GM12878 (cell line): ENCODE measurements at regions not wholly inside any gene's neighbourhood (a gene's known extent, or its start where the extent isn't known, plus 50 kb on each side); places are given as distances from the start of the nearest gene placed in this dataset.
"Not testable (repeated sequence)": the region's sequence is repeated elsewhere in the genome, so short reads cannot be mapped to it uniquely, and the experiment has no call there.

Experiments
- ATAC-seq: fragments of 200-7000 bp; cut with Tn5 transposase; 3 replicates; pipeline ENCODE4 v1.9.1; 2020; ENCODE audit warnings: mild to moderate bottlenecking, moderate library complexity
- BruUV-seq: library from RNA; stranded (reverse); fragments of 400-500 nt; replicated peaks from 2 replicates; lab custom pipeline; 2021; lab: Mats Ljungman, UMichigan
- CTCF ChIA-PET: fragments of 300-600 bp; sonication (Branson Sonifier 250); formaldehyde crosslinking; extraction: SDS; loops from one replicate; lab custom pipeline; 2021; ENCODE audit warnings: inconsistent platforms; lab: Yijun Ruan, JAX
- POLR2A ChIA-PET: fragments of 350-600 bp; formaldehyde crosslinking; extraction: SDS; loops from one replicate; lab custom pipeline; 2021; ENCODE audit warnings: inconsistent platforms; lab: Charles Lee
- RAD21 ChIA-PET: fragments of 300-600 bp; sonication (Branson Sonifier 250); formaldehyde crosslinking; loops from one replicate; lab custom pipeline; 2023; ENCODE audit warnings: antibody characterized with exemption; ENCODE audit not compliant: unreplicated experiment; lab: Charles Lee
- SMC1A ChIA-PET: fragments of 300-600 bp; sonication (Branson Sonifier 250); formaldehyde crosslinking; loops from one replicate; lab custom pipeline; 2023; ENCODE audit not compliant: unreplicated experiment, uncharacterized antibody; lab: Charles Lee
- DNase-seq: peaks from one replicate; pipeline ENCODE4 v3.0.0-alpha.2; 2011; ENCODE audit warnings: low read depth, low spot score
- FAIRE-seq: peaks from 3 replicates; lab custom pipeline; 2011; peaks lifted over from hg19 to GRCh38; lab: Jason Lieb, UNC
- H2AFZ ChIP-seq: 2 replicates; pipeline ENCODE4 v1.6.0; 2011; ENCODE audit warnings: low read depth, low read length, control low read depth; ENCODE audit not compliant: control insufficient read depth
- H3K27ac ChIP-seq: 2 replicates; pipeline ENCODE4 v1.5.1; 2011; ENCODE audit warnings: control low read depth; ENCODE audit not compliant: control insufficient read depth, insufficient read depth
- H3K27me3 ChIP-seq, 2 experiments: replicated peaks in 1 of 2; 2 replicates each; pipeline versions ENCODE4 v1.6.0 to v1.6.1; 2011; ENCODE audit warnings: low read length in 1 of 2; ENCODE audit not compliant: control insufficient read depth in 2 of 2, insufficient read depth in 2 of 2
- H3K36me3 ChIP-seq, 2 experiments: 2 replicates each; pipeline ENCODE4 v1.5.1; 2011; ENCODE audit warnings: low read length in 1 of 2; ENCODE audit not compliant: control insufficient read depth in 2 of 2, insufficient read depth in 2 of 2
- H3K4me1 ChIP-seq: 2 replicates; pipeline ENCODE4 v1.6.1; 2011; ENCODE audit warnings: mild to moderate bottlenecking, low read length, moderate library complexity, mixed read lengths; ENCODE audit not compliant: control insufficient read depth, insufficient read depth
- H3K4me2 ChIP-seq: 2 replicates; pipeline ENCODE4 v1.6.0; 2011; ENCODE audit warnings: control low read depth; ENCODE audit not compliant: control insufficient read depth, insufficient read depth
- H3K4me3 ChIP-seq: fragments of 200-600 bp; sonication (generic); 2 replicates; pipeline ENCODE4 v1.5.1; 2016
- H3K79me2 ChIP-seq: 2 replicates; pipeline ENCODE4 v1.6.0; 2011; ENCODE audit warnings: low read length; ENCODE audit not compliant: control insufficient read depth, insufficient read depth
- H3K9ac ChIP-seq: 2 replicates; pipeline ENCODE4 v1.8.0; 2011; ENCODE audit warnings: low read length, control low read depth, mixed read lengths; ENCODE audit not compliant: control insufficient read depth, insufficient read depth
- H3K9me3 ChIP-seq: replicated peaks from 3 replicates; pipeline ENCODE4 v1.5.1; 2011; ENCODE audit warnings: mild to moderate bottlenecking, low read length; ENCODE audit not compliant: control insufficient read depth, insufficient read depth
- H4K20me1 ChIP-seq: 2 replicates; pipeline ENCODE4 v1.6.0; 2011; ENCODE audit not compliant: control insufficient read depth, insufficient read depth
- WGBS: methylation state at CpG from one replicate; pipeline ENCODE4 v1.1.6; 2016; ENCODE audit warnings: low lambda C conversion rate; ENCODE audit not compliant: insufficient replicate concordance, insufficient coverage; ENCODE audit errors: missing lambda C conversion rate; 5-methylcytosine and 5-hydroxymethylcytosine counted together
- in situ Hi-C: fragments of 300-500 bp; cut with MboI; formaldehyde crosslinking; loops from 9 replicates; pipeline ENCODE4 v1.14.3; 2018; ENCODE audit warnings: mixed read lengths
- intact Hi-C: fragments of 100-400 bp; cut with micrococcal nuclease; formaldehyde crosslinking; loops from one replicate; pipeline ENCODE4 v1.14.2; 2022; ENCODE audit not compliant: unreplicated experiment

- POLR2A ChIA-PET, result not testable (repeated sequence)
Observed at GRCh38 chr4:67319607-67320006, 225.7 kb downstream of the CENPC start.

GRCh38 chr4:67300497-67301185 is 244.7 kb downstream of the CENPC start:
- intact Hi-C loops, RAD21 ChIA-PET, H3K9me3 ChIP-seq, H3K9ac ChIP-seq, H3K27me3 ChIP-seq, ATAC-seq, SMC1A ChIA-PET, DNase-seq, H3K27ac ChIP-seq, H2AFZ ChIP-seq, in situ Hi-C loops, H3K79me2 ChIP-seq, H4K20me1 ChIP-seq, BruUV-seq, H3K36me3 ChIP-seq, H3K4me2 ChIP-seq, CTCF ChIA-PET, H3K4me3 ChIP-seq, FAIRE-seq, POLR2A ChIA-PET, H3K4me1 ChIP-seq: not testable (repeated sequence)
- WGBS, result 27% methylated on average over 11 of the region's 11 CpGs

More at GRCh38 chr4:67319607-67320006, 225.7 kb downstream of the CENPC start:
- H3K36me3 ChIP-seq, H3K9me3 ChIP-seq, BruUV-seq, DNase-seq, intact Hi-C loops, H3K4me3 ChIP-seq, H3K4me1 ChIP-seq, H3K27me3 ChIP-seq, H3K4me2 ChIP-seq, FAIRE-seq, ATAC-seq, H3K79me2 ChIP-seq, H3K9ac ChIP-seq, H4K20me1 ChIP-seq, H3K27ac ChIP-seq, H2AFZ ChIP-seq, in situ Hi-C loops: not testable (repeated sequence)
- RAD21 ChIA-PET, result interaction anchor here (1.4 kb wide), 1 partner anchor 231 kb away, joined by 3 read pairs; no protein-coding TSS in a partner anchor
- CTCF ChIA-PET, result interaction anchor here (1.1 to 1.9 kb wide), 2 partner anchors 8 to 232 kb away, joined by 4 to 7 read pairs; no protein-coding TSS in a partner anchor
- SMC1A ChIA-PET, result interaction anchor here (0.6 to 1.9 kb wide), 2 partner anchors 88 to 232 kb away, joined by 3 to 4 read pairs; no protein-coding TSS in a partner anchor
- WGBS, result 3% methylated on average over 6 of the region's 6 CpGs
